ENCODE measurements at regions not wholly inside any gene's neighbourhood (a gene's known extent, or its start where the extent isn't known, plus 50 kb on each side); places are given as distances from the start of the nearest gene placed in this dataset.

GRCh38 chr4:114728426-114728825, 129.8 kb downstream of the UGT8 start:
- H3K9me3 Mint-ChIP-seq, result no peaks in the 10 kb centered on the region
- DNase-seq (ENCODE audit: extremely low spot score, unreplicated experiment), result no peak
- no peaks in the 10 kb centered on the region for H3K27me3 Mint-ChIP-seq
- no peak for TF ChIP-seq CTCF (conservative IDR thresholded peaks at IDR 0.05)
- H3K4me1 Mint-ChIP-seq (ENCODE audit: unreplicated experiment), result peaks cover 26% of the 10 kb centered on the region
- no peaks in the 10 kb centered on the region for H3K36me3 Mint-ChIP-seq
- H3K4me3 Mint-ChIP-seq, result no peak overlapping the region
- no peak overlapping the region for H3K27ac Mint-ChIP-seq

- no peaks in the 10 kb centered on the region for H3K27me3 Mint-ChIP-seq
- no peak overlapping the region for H3K4me3 Mint-ChIP-seq
- peaks cover 26% of the 10 kb centered on the region for H3K4me1 Mint-ChIP-seq (ENCODE audit: unreplicated experiment)
- H3K9me3 Mint-ChIP-seq, result no peaks in the 10 kb centered on the region
- no peak for TF ChIP-seq CTCF (conservative IDR thresholded peaks at IDR 0.05)
- no peak overlapping the region for H3K27ac Mint-ChIP-seq
- H3K36me3 Mint-ChIP-seq, result no peaks in the 10 kb centered on the region
- no peak for DNase-seq (ENCODE audit: extremely low spot score, unreplicated experiment)
Measured at GRCh38 chr4:114729068-114729738, 130.6 kb downstream of the UGT8 start.

- Mint-ChIP-seq H3K27ac (peak overlapping the region; percentile 46), H3K27me3 (no peaks in the 10 kb centered on the region), H3K9me3 (no peaks in the 10 kb centered on the region), H3K4me3 (peak overlapping the region; percentile 48), H3K4me1 (ENCODE audit: unreplicated experiment) (peaks cover 15% of the 10 kb centered on the region), H3K36me3 (no peaks in the 10 kb centered on the region)
- TF ChIP-seq CTCF (conservative IDR thresholded peaks at IDR 0.05), result no peak
- DNase-seq (ENCODE audit: extremely low spot score, unreplicated experiment), result no peak
Measured at GRCh38 chr4:114734594-114734993, 136.0 kb downstream of the UGT8 start.

- H3K9me3 Mint-ChIP-seq, result no peaks in the 10 kb centered on the region
- H3K27me3 Mint-ChIP-seq, result no peaks in the 10 kb centered on the region
- peaks cover 3% of the 10 kb centered on the region for H3K36me3 Mint-ChIP-seq
- H3K27ac Mint-ChIP-seq, result no peak overlapping the region
- no peak for TF ChIP-seq CTCF (conservative IDR thresholded peaks at IDR 0.05)
- H3K4me3 Mint-ChIP-seq, result no peak overlapping the region
- no peak for DNase-seq (ENCODE audit: extremely low spot score, unreplicated experiment)
- peaks cover 20% of the 10 kb centered on the region for H3K4me1 Mint-ChIP-seq (ENCODE audit: unreplicated experiment)
Measured at GRCh38 chr4:114752391-114753165, 154.0 kb downstream of the UGT8 start.

- TF ChIP-seq CTCF (conservative IDR thresholded peaks at IDR 0.05), result no peak
- H3K9me3 Mint-ChIP-seq, result no peaks in the 10 kb centered on the region
- peaks cover 20% of the 10 kb centered on the region for H3K4me1 Mint-ChIP-seq (ENCODE audit: unreplicated experiment)
- H3K4me3 Mint-ChIP-seq, result no peak overlapping the region
- H3K27ac Mint-ChIP-seq, result no peak overlapping the region
- peaks cover 3% of the 10 kb centered on the region for H3K36me3 Mint-ChIP-seq
- no peak for DNase-seq (ENCODE audit: extremely low spot score, unreplicated experiment)
- no peaks in the 10 kb centered on the region for H3K27me3 Mint-ChIP-seq
Measured at GRCh38 chr4:114754616-114755015, 156.0 kb downstream of the UGT8 start.
